GM19438 (cell line): ENCODE measurements at regions not wholly inside any gene's neighbourhood (a gene's known extent, or its start where the extent isn't known, plus 50 kb on each side); places are given as distances from the start of the nearest gene placed in this dataset.

Experiments used
- ATAC-seq: cut with Tn5 transposase; IDR thresholded peaks from one replicate; pipeline ENCODE4 v1.9.1; 2021; ENCODE audit warnings: low read depth; ENCODE audit not compliant: unreplicated experiment

DNA sequence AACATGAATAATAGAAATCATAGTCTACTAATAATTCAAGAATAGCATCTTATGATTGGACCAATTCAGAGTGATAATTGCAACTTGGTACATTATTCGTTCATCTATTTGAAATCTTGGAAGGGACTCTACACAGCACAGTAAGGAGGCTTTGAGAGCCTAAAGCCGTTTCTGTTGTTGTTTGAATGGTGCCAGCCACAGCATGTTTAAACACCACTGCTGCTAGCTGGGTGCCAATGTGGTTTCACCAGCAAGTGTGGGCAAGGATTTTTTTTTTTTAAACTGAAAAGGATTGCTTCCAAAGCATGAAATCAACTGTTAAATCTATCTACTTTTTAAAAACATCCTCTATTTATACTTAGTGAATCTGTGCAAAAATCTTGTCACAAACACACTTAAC lies 253.9 kb upstream of the MAP3K1 start:
- ATAC-seq, result no peak

DNA sequence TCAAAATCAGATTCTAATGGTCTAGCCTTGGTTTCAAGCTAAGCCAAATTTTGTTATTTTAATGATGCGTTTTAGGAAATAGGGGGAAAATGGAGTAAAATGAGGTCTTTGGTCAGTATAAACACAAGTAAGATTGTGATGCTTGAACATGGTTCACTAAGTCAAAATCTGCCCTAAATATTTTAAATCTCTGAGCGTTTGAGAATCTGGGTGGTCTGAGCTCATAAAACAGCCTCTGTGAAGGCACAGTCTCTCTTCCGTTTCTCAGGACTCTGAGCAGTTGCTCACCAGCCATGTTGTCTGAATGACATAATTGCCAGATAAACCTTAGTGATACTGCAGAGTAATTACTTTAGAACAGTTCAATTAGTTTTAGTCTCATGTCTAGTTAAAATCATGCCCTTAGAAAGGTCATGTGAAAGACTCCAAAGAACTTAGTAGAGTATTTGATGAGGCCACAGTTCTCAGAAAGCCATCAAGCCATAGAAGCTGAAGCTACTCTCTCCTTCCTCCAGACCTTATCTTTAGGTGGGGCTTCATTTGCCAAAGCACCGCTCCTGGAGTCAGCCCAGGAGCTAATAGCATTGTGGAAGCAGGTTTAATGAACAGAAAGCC lies 257.1 kb upstream of the MAP3K1 start:
- no peak for ATAC-seq

GRCh38 chr5:56557198-56557597 lies 258.2 kb upstream of the MAP3K1 start:
- no peak for ATAC-seq

DNA sequence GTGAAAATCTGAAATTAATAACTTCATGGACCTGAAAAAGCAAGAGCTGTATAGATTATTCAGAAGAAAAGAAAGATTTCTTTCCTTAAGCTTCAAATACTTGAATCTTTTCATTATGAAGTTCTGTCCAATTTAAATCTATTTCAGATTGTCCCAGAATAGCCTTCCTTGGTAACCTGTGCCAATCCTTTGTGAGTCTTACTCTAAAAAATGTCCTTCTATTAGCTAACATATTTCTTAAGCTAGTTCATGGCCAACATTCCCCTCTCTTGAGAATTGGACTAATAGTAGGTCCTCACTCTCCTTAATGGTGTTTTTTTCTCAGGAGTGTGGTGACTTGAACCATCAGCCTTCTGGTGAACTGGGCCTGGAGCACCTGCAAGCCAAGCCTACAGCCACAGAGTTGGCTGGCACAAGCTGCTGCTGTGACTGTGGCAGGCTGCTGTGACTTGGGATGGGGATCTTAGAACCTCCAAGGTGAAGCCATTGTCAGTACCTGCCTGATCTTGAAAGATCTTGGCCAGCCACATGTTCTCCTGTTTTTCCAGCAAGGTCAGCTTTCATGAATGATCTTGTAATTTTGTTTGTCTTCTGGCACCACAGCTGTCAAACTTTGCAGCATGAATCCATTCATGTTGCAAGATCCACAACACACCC lies 262.6 kb upstream of the MAP3K1 start:
- no peak for ATAC-seq

DNA sequence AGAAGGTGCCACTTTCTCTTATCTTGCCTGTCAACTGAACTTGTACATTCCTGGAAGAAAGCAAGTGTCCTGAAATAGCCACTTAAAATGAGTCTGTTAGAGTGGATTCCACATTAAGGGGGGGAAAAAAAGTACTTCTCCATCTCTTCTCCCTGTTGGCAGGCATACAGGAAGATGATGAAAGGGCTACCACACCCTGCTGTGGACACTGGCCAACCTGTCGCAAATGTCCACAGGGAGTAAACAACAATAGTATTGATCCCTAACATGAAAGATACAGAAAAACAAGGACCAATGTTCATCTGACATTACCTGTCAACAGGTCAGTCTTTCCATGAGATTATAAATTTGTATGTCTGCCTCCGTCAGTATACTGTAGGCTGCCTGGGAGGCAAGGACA lies 265.1 kb upstream of the MAP3K1 start:
- ATAC-seq, result no peak

DNA sequence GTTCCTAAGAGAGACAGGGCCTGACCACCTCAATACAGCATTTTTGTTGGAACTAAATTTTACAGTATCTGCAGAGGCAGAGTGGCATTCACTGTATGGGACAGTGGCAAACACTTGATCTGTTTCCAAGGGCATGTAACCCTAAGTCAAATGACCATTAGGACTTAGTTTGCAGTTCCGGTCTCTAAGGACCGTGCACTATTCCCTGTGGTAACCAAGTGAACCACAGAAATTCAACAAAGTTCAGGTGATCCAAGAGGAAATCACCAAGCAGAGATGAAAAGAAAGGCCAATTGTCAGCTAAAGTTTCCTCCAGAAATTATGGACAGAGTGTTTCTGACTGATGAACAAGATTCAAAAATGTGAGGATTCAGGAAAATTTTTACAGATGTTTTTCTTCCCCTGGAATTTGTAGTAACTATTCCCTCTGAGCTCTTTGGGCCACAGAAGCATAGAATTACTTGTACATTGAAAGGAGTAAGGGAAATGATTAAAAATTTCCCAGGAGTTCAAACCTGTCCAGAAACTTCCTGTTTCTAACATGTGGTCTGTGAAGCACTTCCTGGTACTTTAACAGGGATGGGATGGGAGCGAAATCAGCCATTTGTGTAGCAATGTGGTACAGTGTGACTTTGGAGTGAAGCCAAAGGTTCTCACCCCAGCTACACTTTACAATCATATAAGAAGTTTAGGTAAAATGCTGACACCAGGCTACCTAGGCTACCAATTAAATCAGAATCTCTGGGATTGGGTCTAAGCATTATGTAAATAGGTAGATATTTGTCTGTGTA lies 266.1 kb upstream of the MAP3K1 start:
- no peak for ATAC-seq

GRCh38 chr5:56545016-56545415 lies 270.3 kb upstream of the MAP3K1 start:
- no peak for ATAC-seq

DNA sequence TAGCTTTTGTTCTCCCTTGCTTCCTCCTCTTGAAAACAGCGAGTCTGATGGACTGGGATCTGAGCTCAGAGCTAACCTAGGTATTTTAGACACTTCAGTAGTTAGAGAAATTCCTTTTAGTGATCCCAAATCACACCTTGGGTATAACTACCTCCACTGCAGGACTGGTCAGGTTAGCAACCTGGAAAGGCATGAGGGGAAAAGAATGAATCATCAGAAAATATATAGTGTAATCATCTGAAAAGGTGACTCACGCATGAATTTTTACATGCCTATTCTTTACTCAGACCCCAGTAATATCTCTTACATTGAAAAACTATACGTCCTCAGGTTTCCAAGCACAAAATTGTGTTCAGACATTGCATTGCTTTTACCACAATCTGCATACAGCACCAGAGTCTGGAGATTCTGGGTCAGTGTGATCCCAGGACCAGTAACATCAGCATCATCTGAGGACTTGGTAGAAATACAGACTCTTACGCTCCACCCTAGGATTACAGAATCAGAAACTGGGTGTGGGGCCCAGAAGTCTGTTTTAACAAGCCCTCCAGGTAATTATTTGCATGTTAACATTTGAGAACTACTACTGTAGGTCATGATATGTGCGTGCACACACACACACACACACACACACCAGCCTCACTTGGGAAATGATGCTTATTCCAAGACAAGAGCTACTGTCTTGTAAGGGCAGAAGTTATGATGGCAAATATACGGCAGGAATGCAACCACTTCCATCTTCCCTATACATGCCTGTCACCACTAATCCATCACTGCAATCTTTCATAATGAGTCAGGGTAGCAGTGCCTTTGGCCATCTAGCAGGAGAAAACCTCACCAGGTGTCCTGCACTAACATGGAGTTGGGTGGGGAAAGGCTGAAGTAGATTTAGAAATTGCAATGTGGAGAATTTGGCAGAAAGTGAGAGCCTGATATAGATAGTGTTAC lies 271.6 kb upstream of the MAP3K1 start:
- no peak for ATAC-seq

GRCh38 chr5:56540266-56540665 lies 275.1 kb upstream of the MAP3K1 start:
- no peak for ATAC-seq

GRCh38 chr5:56538580-56538979 lies 276.8 kb upstream of the MAP3K1 start:
- no peak for ATAC-seq

DNA sequence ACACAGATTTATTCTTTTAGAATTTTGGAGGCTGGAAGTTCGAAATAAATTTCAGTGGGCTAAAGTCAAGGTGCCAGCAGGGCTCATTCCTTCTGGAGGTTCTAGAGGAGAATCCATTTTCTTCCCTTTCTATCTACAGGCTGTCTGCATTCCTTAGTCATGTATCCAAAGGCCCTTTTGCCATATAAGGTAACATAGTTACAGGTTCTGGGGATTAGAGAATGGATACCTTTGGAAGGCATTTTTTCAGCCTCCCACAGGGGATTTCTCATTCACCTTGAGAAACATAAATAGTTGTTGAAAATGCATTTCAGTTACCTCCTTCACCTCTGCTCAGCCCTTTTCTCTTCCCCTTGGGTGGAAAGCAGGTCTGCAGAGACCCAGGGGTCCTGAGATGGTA lies 280.0 kb upstream of the MAP3K1 start:
- no peak for ATAC-seq

- ATAC-seq, result no peak
Measured at GRCh38 chr5:56534102-56534829, 281.1 kb upstream of the MAP3K1 start.

DNA sequence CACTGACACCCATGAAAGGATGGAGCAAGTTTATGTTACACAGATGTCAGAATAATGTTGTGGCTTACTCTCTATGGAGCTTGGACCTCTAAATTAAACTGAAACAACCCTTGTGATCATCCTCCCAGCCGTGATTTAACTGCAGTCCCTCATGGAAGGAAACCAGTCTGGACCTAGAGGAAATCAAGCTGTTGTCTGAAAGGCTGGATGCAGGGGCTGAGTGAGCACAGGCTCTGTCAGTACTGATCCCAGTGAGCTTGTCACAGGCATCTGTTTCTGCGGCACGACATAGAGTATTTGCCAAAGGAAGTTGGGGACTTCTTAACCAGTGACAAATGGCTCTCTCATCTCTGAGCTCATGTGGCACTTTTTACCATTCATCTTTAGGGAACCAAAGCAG lies 282.9 kb upstream of the MAP3K1 start:
- no peak for ATAC-seq

GRCh38 chr5:56530626-56531138 lies 284.7 kb upstream of the MAP3K1 start:
- ATAC-seq, result no peak

- no peak for ATAC-seq
Measured at GRCh38 chr5:56529666-56530430, 285.5 kb upstream of the MAP3K1 start.

- no peak for ATAC-seq
Measured at GRCh38 chr5:56527174-56527573, 288.2 kb upstream of the MAP3K1 start.

- ATAC-seq, result no peak
Measured at GRCh38 chr5:56525113-56525512, 290.2 kb upstream of the MAP3K1 start.

GRCh38 chr5:56523790-56524575 lies 290.9 kb upstream of the ANKRD55 start:
- no peak for ATAC-seq
